Common myeloid progenitor, CD34-positive (primary cell): ENCODE measurements at regions not wholly inside any gene's neighbourhood (a gene's known extent, or its start where the extent isn't known, plus 50 kb on each side); places are given as distances from the start of the nearest gene placed in this dataset.
A peak's percentile ranks its signal among the peaks of the same experiment; 100 is the strongest.

Source experiments
- CTCF ChIA-PET: fragments of 350-600 bp; sonication (Branson Sonifier 250); formaldehyde crosslinking; loops from one replicate; lab custom pipeline; 2021; ENCODE audit warnings: antibody characterized with exemption; lab: Charles Lee
- POLR2A ChIA-PET: fragments of 350-600 bp; sonication (Branson Sonifier 250); formaldehyde crosslinking; loops from one replicate; lab custom pipeline; 2021; ENCODE audit warnings: antibody characterized with exemption; lab: Charles Lee
- DNase-seq, 3 donors: peaks; one replicate each; pipeline versions ENCODE4 v3.0.0 to v3.0.0-alpha.2; 2013
- H3K27ac ChIP-seq, 2 experiments: 1 replicate in 1 of 2; 2 replicates in 1 of 2; pipeline ENCODE4 v1.7.0; 2013; ENCODE audit warnings: inconsistent platforms in 2 of 2, low read length in 2 of 2, mild to moderate bottlenecking in 2 of 2, low read depth in 1 of 2, moderate library complexity in 1 of 2; ENCODE audit not compliant: severe bottlenecking in 2 of 2, insufficient read depth in 1 of 2, poor library complexity in 1 of 2
- H3K27me3 ChIP-seq, 5 experiments: replicated peaks in 2 of 5; 1 replicate in 3 of 5; 2 replicates in 2 of 5; pipeline versions ENCODE4 v1.6.1 to v1.7.0; 2013; ENCODE audit warnings: low read length in 4 of 5, mild to moderate bottlenecking in 2 of 5, moderate library complexity in 2 of 5, inconsistent platforms in 1 of 5; ENCODE audit not compliant: insufficient read depth in 5 of 5, control insufficient read depth in 4 of 5
- H3K36me3 ChIP-seq, 4 experiments: 1 replicate in 2 of 4; 2 replicates in 2 of 4; pipeline versions ENCODE4 v1.6.1 to v1.7.0; 2013; ENCODE audit warnings: low read length in 3 of 4, control low read depth in 1 of 4, mild to moderate bottlenecking in 1 of 4; ENCODE audit not compliant: control insufficient read depth in 4 of 4, insufficient read depth in 4 of 4
- H3K4me1 ChIP-seq, 4 experiments: 1 replicate in 3 of 4; 2 replicates in 1 of 4; pipeline versions ENCODE4 v1.6.1 to v1.7.1; 2013; ENCODE audit warnings: low read length in 3 of 4, mild to moderate bottlenecking in 3 of 4, control low read depth in 1 of 4, inconsistent platforms in 1 of 4, moderate library complexity in 1 of 4; ENCODE audit not compliant: control insufficient read depth in 4 of 4, insufficient read depth in 4 of 4; ENCODE audit errors: control extremely low read depth in 1 of 4
- H3K4me3 ChIP-seq, 7 experiments: 1 replicate in 4 of 7; 2 replicates in 3 of 7; pipeline versions ENCODE4 v1.5.1 to v1.7.0; 2013; ENCODE audit warnings: mild to moderate bottlenecking in 7 of 7, low read length in 6 of 7, moderate library complexity in 6 of 7, inconsistent platforms in 2 of 7, low read depth in 2 of 7, control low read depth in 1 of 7; ENCODE audit not compliant: insufficient read depth in 4 of 7, control insufficient read depth in 1 of 7; ENCODE audit errors: extremely low read depth in 1 of 7
- H3K9me3 ChIP-seq, 5 experiments: 1 replicate in 4 of 5; 2 replicates in 1 of 5; pipeline versions ENCODE4 v1.6.1 to v1.7.1; 2013; ENCODE audit warnings: low read length in 4 of 5, mild to moderate bottlenecking in 2 of 5, inconsistent platforms in 1 of 5, low read depth in 1 of 5, moderate library complexity in 1 of 5; ENCODE audit not compliant: control insufficient read depth in 4 of 5, insufficient read depth in 2 of 5; ENCODE audit errors: control extremely low read depth in 1 of 5
- WGBS: methylation state at CpG from one replicate; pipeline ENCODE4 v1.1.5; 2013; ENCODE audit not compliant: insufficient coverage; 5-methylcytosine and 5-hydroxymethylcytosine counted together

DNA sequence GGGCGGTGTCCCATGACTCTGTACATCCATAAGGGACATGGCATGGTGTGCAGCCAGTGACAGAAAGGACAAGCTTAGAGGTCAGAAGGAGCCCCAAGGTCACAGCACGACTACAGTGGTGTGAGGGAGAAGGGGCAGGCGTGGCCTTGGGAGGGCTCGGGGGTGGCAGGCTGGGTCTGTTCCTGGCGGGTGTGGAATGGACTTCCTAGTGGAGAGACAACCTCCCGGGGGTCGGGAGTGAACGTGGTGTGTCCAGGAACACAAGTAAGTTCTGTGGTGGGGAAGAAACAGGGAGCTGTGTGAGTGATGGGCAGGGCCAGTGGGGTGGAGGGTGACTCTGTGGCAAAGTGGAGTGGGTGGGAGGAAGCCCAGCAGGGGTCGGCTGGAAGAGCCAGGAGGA, 279.3 kb downstream of the TEX29 start:
- no peak overlapping the region for H3K27ac ChIP-seq
- H3K9me3 ChIP-seq: peaks cover 0 to 2% (median 0%) of the 10 kb centered on the region in 5 experiments
- H3K4me1 ChIP-seq: no peaks in the 10 kb centered on the region
- ChIA-PET POLR2A (no interaction called here), CTCF (no interaction called here)
- H3K27me3 ChIP-seq: no peaks in the 10 kb centered on the region
- DNase-seq: no peak
- H3K4me3 ChIP-seq: no peak overlapping the region
- H3K36me3 ChIP-seq: no peaks in the 10 kb centered on the region
- WGBS: 93% methylated on average over 9 of the region's 9 CpGs

DNA sequence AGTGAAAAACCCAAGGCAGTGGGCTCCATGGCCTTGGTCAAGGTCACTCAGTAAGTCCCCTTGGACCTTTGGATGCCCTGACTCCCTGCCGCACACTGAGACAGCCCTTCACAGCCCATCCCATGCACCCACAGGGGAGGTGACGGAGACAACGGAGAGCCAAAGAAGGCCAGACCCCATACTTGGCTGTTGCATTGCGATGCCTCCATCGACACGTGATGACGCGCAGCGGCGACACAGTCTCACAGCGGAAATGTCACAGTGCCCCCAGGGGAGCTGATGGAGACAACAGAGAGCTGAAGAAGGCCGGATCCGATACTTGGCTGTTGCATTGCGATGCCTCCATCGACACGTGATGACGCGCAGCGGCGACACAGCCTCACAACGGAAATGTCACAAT, 282.4 kb downstream of the TEX29 start:
- no peak for DNase-seq
- over 99% methylated on average over 19 of the region's 21 CpGs for WGBS
- CTCF ChIA-PET: no interaction called here

DNA sequence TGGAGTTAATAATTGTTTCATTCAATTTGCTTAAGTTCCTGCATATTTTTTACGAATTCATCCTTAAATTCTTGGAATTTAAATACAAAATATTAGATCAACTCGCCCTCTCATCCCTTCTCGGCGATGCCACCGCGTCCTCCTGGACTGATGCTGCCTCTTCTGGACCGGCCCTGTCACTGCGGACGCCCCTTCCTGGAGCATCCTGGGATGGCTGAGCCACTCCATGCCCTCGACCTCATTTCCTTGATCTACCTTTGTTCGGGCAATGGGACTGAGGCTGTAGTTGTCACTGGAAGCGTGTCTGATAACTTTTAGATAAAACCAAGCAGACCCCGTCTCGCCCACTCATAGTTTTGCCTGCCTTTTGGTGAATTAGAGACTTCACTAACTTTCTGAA, 283.7 kb downstream of the TEX29 start:
- Histone ChIP-seq H3K4me1 (no peaks in the 10 kb centered on the region), H3K27me3 (no peaks in the 10 kb centered on the region), H3K27ac (no peak overlapping the region), H3K36me3 (no peaks in the 10 kb centered on the region), H3K9me3 (no peaks in the 10 kb centered on the region), H3K4me3 (no peak overlapping the region)
- ChIA-PET CTCF (no interaction called here), POLR2A (no interaction called here)
- DNase-seq: no peak
- 96% methylated on average over 13 of the region's 14 CpGs for WGBS

More for the DNA sequence above, 282.4 kb downstream of the TEX29 start:
- Histone ChIP-seq H3K9me3 (no peaks in the 10 kb centered on the region), H3K36me3 (no peaks in the 10 kb centered on the region), H3K27ac (no peak overlapping the region), H3K27me3 (no peaks in the 10 kb centered on the region), H3K4me3 (no peak overlapping the region), H3K4me1 (no peaks in the 10 kb centered on the region)
- POLR2A ChIA-PET: interaction anchor here (0.6 kb wide), 1 partner anchor 1333 kb away, joined by 3 read pairs; no protein-coding TSS in a partner anchor

GRCh38 chr13:111608556-111608955, 288.1 kb downstream of the TEX29 start:
- H3K4me3 ChIP-seq: no peak overlapping the region
- WGBS: no CpG with 5 or more reads among the region's 5 CpGs
- peaks cover 0 to 5% (median 2%) of the 10 kb centered on the region in 5 experiments for H3K9me3 ChIP-seq
- DNase-seq: no peak
- ChIA-PET CTCF (no interaction called here), POLR2A (no interaction called here)
- no peaks in the 10 kb centered on the region for H3K27me3 ChIP-seq
- H3K27ac ChIP-seq: no peak overlapping the region
- no peaks in the 10 kb centered on the region for H3K36me3 ChIP-seq
- H3K4me1 ChIP-seq: peaks cover 0 to 16% (median 13%) of the 10 kb centered on the region in 4 experiments

DNA sequence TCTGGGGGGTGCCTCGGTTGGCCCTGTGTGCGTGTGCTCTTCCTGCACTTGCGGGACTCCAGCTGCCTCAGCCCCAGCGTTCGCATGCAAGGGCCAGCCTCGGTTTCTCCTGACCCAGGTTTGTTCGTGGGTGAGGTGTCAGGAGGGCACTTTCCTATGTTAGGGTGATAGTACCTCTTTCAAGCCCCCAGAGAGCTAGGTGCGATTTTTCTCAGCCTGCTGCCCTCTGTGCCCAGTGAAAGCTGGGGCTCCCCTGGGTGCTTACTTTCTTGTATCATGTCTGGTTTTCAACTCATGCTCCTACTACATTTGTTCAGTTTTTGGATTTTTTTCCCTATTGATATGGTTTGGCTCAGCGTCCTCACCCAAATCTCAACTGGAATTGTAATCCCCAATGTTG, 289.2 kb downstream of the TEX29 start:
- Histone ChIP-seq H3K4me1 (peaks cover 0 to 16% (median 13%) of the 10 kb centered on the region in 4 experiments), H3K27me3 (no peaks in the 10 kb centered on the region), H3K36me3 (no peaks in the 10 kb centered on the region), H3K9me3 (peaks cover 0 to 5% (median 2%) of the 10 kb centered on the region in 5 experiments), H3K4me3 (peak overlapping the region in 2 of 7 experiments; percentile 20 to 26), H3K27ac (no peak overlapping the region)
- ChIA-PET POLR2A (no interaction called here), CTCF (no interaction called here)
- 99% methylated on average over 8 of the region's 9 CpGs for WGBS
- no peak for DNase-seq

- Histone ChIP-seq H3K4me1 (peaks cover 0 to 16% (median 13%) of the 10 kb centered on the region in 4 experiments), H3K4me3 (peak overlapping the region in 2 of 7 experiments; percentile 20 to 26), H3K27me3 (no peaks in the 10 kb centered on the region), H3K27ac (no peak overlapping the region), H3K9me3 (peaks cover 0 to 5% (median 2%) of the 10 kb centered on the region in 5 experiments), H3K36me3 (no peaks in the 10 kb centered on the region)
- ChIA-PET CTCF (no interaction called here), POLR2A (no interaction called here)
- WGBS: 24% methylated on average over 4 of the region's 4 CpGs
- DNase-seq: peak; percentile 33 to 90 (median 73)
Measured at GRCh38 chr13:111610081-111610480, 289.6 kb downstream of the TEX29 start.

- Histone ChIP-seq H3K36me3 (no peaks in the 10 kb centered on the region), H3K27ac (no peak overlapping the region), H3K4me3 (peak overlapping the region in 1 of 7 experiments; percentile 0), H3K4me1 (peaks cover 0 to 16% (median 13%) of the 10 kb centered on the region in 4 experiments), H3K9me3 (peaks cover 0 to 5% (median 2%) of the 10 kb centered on the region in 5 experiments), H3K27me3 (no peaks in the 10 kb centered on the region)
- POLR2A ChIA-PET: no interaction called here
- 85% methylated on average over 6 of the region's 6 CpGs for WGBS
- no peak for DNase-seq
- CTCF ChIA-PET: no interaction called here
Measured at GRCh38 chr13:111610879-111611278, 290.4 kb downstream of the TEX29 start.
